NCI-H748 treated with DMSO at 0.1 percent for 48 hours (cell line): ENCODE measurements at regions not wholly inside any gene's neighbourhood (a gene's known extent, or its start where the extent isn't known, plus 50 kb on each side); places are given as distances from the start of the nearest gene placed in this dataset.
"Not testable (repeated sequence)": the region's sequence is repeated elsewhere in the genome, so short reads cannot be mapped to it uniquely, and the experiment has no call there.

Experiments
- DNase-seq: peaks from one replicate; lab custom pipeline; 2025; lab: John Stamatoyannopoulos, UW

DNA sequence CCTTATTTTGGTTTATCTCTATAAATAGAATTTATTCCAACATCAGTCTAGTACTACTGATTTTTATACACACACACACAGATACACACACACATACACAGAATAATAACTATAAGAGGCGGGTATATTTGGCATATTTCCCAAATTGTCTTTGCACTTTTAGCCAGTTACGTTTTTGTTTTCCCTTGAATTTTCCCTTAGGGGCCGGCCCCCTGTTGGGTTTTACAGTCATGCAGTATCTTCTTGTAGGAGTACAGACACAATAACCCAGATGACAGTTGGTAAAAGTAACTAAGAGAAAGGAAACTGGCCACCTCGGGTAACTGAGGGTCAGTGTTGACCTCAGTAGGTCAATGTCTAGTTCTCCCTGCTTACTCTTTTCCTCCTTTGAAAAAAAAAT lies 50.9 kb downstream of the DISP1 start:
- no peak for DNase-seq

DNA sequence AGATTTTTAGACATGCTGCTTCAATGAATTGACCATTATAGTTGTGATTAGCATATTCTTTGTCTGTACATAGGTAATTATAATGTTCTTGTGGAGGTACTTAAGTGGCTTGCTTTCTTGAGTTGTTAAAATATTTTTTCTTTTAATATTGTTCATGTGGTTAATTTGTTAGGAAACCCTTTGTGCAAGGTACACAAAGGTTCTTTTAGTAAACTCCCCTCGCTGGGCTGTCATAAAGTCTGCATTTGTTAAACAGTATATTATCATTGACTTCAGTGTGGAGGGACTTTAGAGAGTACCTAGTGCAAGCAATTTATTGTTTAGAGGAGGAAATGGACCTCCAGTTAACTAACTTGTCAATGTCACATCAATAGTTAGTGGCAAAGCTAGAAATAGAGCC lies 52.5 kb downstream of the DISP1 start:
- no peak for DNase-seq

DNA sequence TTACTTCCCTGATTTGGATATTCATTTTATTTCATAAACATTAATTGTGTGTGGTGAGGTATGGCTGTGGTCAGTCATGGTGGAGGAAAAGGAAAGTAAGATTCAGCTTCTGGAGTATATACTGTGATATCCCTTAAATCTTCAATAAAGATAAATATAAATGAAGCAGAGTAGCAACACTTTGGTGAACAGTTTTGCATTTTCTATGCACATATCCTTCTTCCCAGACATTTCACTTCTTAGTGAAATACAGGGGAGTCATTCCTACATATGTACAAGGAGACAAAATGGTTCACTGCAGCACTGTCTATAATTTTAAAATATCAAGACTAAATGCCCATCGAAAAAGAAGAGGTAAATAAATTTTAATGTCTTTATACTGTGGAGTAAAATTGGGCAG lies 61.3 kb downstream of the DISP1 start:
- no peak for DNase-seq

DNA sequence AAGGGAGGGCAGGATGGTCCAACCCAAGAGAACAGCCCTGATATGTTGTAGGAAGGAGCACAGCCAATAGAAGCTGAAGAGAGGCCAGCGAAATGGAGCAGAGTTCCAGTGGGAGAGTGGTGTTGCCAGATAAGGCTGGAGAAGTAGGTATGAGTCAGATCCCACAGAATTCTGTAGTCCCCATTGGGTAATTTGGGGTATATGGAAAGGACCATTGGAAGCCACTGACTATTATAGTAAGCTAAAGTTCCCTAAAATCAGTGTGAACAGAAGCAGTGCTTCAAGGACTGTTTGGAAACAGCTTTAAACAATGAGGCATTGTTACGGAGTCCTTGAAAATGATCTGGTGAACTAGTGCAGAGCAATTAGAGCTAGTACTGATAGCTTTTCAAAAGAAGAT lies 63.0 kb downstream of the DISP1 start:
- DNase-seq: no peak

DNA sequence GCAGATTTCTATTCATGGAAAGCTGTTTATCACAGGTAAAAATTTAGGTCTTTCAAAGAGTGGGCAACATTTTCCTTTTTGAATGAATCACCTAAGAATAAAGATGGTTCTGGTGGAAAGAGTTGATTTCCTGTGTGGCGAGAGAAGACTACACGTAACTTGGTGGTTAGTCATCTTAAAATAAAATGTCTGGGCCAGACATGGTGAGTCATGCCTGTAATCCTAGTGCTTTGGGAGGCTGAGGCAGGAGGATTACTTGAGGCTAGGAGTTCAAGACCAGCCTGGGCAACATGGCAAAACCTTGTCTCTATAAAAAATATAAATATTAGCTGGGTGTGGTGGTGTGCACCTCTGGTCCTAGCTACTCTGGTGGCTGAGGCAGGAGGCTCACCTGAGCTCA lies 65.7 kb downstream of the DISP1 start:
- no peak for DNase-seq

DNA sequence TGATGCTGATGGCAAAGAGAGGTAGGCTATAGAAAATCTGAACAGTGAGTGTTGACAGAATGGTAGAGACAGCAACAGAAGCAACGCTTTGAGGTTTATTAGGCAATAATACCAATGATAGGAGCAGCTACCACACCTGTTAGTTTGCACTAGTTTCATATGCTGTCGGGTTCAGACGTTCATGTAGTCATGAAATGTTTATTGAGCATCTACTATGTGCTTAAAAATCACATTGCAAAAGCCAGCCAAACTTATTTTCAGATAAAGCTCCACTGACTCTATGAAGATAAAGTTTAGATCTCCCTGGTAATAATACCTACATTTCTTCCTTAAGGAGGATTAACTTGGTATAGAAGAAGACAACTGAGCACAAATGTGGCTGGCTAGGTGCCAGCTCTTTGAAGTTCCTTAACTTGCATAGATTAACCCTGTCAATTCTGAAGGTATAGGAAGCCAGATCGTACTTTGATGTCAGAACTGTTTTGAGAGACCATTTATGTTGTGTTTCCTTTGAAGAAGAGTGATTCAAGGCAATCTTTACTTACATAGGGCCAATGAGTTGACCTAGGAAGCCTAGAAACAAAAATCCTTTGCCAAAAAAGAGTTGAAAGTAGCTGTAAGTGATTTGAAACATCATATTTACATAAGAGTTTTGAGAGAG lies 71.5 kb downstream of the DISP1 start:
- DNase-seq: no peak

DNA sequence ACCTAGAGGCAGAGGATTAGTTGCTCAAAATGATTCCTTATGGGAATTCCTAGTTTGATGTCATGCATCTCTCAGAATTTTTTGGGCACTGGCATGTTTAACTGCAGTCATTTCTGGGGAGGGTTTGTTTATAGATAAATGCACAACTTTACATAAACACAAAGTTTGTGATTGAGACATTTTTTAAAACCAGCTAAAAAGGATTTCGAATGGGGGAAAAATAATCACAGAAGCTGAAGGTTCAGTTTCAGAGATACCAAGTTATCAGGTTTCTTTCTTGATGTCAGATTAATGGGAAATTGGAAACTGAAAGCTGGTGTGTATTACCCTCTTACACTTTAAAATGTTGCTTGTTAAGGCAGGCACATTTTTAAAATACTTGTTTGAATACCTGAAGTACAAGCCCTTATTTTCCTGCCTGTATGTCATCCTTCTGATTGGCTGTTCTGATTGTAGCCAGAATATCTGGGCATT lies 72.1 kb downstream of the DISP1 start:
- DNase-seq: no peak

DNA sequence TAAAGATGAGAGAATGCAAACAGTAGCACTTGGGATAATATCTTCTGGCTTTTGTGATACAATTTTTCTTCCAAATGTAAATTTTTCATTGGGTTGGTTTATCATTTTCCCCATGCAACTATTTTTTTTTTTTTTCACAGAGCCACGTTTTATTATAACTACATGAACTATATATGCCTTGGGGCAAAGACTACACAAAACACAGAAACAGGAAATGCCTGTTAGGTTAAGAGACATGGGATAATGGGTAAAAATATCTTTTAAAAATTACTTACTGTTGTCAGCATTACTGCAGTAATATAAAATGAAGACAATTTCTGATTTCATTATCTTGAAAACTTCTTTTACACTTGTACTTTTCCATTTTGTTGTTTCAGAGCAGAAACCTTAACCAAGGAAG lies 74.6 kb downstream of the DISP1 start:
- no peak for DNase-seq

DNA sequence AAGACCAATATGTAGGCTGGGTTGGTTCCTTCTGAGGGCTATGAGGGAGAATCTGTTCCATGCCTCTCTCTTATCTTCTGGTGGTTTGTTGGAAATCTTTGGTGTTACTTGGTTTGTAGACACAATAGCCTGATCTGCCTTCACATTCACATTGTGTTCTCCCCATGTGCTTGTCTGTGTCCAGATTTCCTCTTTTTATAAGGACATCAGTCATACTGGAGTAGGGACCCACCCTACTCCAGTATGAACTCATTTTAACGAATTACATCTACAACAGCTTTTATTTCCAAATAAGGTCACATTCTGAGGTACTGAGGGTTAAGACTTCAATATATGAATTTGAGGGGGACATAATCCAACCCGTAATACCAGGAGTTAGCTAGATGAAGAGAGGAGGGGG lies 75.9 kb downstream of the DISP1 start:
- DNase-seq: no peak

DNA sequence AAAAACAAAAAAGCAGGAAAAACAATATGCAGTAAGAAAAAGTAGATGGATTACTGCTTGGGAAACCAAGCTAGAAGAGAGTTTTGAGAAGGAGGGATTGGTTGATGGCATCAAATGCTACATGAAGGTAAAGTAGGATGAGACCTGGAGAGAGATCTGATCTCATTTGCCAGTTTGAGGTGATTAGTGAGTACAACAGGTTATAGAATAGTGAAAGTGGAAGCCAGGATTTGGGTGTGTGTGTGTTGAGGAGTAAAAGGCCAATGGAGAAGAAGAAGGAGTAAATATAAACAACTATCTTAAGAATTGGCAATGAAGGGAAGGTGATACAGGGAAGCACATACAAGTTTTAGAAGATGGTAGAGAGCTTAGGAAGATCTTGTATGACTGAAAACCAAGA lies 76.7 kb downstream of the DISP1 start:
- DNase-seq: no peak

DNA sequence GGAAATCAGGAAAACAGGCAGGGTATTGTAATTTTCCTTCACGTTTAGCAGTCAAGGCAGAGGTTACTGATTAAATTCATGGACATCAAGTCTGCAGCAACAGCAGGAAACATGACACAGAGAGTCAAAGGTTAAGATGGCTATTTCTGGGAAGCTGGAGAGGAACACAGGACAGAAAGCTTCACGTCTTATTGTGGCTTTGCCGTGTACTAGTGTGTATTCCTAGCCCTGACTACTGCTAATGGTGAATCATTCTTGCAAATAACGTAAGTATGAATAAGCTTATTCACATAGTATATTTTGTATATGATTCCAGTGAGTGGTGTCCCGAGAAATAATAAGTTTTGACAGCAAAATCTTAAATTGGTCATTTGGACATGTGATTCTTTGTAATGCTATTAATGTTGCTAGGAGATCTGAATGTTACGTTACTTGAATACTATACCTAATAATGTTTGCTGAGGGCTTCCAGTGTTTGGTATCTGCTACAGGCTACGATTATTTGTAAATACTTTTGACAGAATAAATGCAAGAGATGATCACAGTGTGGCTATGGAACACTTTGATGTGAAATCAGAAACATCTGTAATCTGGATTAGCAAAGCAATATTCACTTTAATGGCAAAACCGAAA lies 77.4 kb downstream of the DISP1 start:
- no peak for DNase-seq

DNA sequence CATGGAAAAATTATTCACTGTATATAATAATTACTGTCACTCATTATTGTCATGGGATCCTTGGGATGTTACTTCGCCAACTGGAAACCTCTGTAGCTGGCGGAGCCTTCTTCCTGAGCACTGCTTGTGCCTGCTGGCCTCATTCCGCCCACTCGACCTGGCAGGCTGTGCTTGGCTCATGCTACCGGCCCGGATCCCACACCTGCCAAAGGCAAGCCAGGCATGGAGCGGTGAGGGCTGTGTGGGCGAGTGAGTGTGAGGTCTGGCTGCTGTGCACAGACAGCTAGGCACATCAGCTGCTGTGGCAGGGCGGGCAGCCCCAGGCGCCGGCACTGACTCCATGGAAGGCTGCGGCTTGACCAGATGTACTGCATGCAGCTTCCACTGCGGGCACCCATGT lies 78.4 kb downstream of the DISP1 start:
- DNase-seq: no peak

DNA sequence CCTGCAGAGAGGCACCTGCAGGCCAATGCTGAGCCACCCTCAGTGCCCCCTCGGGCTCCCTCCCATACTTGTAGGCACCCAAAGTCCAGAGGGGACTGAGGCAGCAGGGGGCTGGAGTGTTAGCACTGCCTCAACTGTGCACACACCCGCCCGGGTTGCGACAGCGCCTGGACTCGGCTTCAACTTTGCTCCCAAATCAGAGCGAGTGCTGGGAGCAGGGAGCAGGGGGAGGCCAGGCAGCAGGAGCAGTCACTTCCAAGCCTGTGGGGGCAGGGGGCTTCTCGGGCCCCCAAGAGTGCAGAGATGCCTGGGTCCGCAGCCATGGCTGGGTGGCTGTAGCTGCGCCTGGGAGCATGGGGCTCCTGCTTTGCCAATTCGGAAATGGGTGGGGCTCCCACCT lies 79.5 kb downstream of the DISP1 start:
- no peak for DNase-seq

DNA sequence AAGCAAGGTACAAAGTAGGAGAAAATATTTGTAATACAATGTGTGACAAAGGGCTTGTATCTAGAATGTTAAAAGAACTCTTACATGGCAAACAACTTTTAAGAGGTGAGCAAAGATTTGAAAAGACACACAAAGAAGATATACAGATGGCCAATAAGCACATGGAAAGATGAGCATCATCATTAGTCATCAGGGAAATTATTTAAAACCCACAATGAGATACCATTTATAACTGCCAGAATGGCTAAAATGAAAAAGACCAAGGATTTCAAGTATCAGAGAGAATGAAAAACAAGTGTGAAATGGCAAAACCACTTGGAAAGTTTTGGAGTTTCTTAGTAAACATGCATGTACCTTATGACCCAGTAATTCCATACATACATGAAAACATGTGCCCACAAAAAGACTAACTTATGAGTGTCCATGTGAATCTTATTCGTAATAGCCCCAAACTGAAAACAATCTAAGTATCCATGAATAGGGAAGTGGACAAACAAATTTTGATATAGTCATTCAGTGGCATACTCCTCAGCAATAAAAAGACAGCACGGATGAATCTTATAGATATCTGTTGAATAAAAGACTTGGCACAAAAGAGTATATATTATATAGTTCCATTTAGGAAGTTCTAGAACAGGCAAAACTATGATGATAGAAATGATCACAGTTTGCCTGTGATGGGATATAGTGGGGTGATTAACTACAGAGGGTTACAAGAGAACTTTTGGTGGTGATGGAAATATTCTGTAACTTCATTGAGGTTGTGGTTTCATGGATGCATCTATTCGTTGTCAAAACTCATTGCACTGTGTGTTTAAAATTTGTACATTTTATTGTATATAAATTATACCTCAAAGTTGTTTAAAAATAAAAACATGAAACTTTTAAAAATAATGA lies 82.0 kb downstream of the DISP1 start:
- DNase-seq: no peak

DNA sequence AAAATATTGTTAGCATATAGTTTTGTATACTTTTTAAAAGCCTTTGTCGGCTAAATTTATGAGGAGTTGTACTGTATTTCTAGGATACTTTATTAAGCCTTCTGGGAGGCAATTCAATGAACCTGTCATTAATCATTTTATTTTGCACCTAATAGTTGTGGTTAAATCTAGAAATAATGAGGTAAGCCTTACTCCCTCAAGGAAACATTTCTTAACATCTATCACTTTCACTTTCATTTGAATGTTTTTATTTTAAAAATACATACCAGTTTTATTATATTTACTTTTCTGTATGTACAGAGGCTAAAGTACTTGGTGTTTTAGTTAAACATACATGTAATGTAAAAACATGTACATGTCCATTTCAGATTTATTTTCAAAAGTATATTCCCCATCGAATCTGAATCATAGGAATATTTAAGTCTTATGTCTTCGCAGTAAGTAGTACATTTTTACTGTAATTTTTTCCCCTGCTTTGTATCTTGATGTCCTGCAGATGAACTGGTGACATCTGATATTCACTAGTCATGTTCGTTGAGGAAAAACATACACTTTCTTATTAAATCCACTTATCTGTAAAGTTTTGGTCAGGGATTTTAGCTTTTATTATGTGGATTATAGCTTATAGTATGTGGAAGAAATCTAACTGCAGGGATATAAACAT lies 82.8 kb downstream of the DISP1 start:
- DNase-seq: no peak

DNA sequence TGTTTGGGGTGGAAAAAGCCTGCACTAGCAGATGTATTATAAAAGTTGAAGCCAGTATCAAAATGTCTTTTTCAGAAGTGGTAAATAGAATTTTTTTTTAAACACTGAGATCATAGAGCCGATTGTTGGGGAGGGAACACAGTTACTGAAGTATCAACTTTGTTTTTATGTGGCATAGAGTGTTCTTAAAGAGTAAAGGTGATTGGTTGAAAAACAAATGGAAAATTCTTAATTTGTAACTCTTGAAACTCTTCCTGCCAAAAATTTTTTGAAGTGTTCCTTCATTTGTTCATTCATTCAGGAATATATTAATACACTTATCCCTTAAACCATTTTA lies 83.3 kb downstream of the DISP1 start:
- DNase-seq: no peak

DNA sequence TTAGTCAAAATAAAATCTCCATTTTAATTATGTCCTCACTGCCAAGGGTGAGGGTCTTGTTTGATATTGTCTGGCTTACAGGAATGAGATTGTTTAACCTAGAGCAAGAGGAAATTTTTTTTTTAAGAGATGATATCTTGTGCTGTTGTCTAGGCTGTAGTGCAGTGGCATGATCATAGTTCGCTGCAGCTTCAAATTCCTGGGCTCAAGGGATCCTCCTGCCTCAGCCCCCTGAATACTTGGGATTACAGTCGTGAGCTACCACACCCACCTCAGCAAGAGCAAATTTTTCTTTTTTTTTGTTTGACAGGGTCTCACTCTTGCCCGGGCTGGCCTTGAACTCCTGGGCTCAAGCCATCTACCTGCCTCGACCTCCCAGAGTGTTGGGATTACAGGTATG lies 84.6 kb downstream of the DISP1 start:
- no peak for DNase-seq

DNA sequence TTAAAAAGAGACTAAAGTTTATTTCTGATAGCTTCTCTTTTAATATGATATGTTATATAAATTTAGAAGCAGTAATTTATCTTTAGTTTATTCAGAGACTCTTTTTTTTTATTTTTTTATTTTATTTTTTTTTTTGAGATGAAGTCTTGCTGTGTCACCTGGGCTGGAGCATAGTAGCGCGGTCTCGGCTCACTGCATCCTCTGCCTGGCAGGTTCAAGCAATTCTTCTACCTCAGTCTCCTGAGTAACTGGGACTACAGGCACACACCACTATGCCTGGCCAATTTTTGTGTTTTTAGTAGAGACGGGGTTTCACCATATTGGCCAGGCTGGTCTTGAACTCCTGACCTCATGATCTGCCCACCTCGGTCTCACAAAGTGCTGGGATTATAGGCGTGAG lies 89.6 kb downstream of the DISP1 start:
- DNase-seq: no peak

DNA sequence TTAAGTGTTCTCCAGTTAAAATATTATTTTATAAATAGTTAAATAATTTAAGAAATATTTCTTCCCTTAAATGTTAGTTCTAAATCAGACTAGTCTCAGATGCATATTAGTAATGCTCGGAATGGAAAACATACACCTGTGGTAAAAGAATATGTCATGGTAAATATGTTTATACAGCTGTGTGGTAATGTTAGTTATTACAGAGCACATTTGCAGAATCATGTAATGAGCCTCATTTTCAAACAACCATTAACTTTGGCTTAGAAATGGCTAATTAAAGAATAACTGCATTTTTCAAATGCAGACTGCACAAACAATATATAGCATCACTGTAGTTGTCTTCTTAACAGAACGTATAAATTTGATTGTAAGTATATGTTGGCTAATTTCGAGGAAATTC lies 90.3 kb downstream of the DISP1 start:
- peak; percentile 35 for DNase-seq

DNA sequence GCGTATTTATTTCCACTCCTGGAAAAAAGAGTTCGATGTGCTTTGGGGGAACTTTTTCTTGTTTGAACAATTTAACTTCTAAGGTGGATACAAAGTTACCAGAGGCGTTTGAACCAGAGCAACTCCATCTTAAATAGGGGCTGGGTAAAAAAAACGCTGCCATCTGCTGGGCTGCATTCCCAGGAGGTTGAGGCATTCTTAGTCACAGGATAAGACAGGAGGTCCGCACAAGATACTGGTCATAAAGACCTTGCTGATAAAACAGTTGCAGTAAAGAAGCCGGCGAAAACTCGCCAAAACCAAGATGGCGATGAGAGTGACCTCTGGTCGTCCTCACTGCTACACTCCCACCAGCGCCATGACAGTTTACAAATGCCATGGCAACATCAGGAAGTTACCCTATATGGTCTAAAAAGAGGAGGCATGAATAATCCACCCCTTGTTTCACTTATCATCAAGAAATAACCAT lies 91.5 kb downstream of the DISP1 start:
- DNase-seq: not testable (repeated sequence)

DNA sequence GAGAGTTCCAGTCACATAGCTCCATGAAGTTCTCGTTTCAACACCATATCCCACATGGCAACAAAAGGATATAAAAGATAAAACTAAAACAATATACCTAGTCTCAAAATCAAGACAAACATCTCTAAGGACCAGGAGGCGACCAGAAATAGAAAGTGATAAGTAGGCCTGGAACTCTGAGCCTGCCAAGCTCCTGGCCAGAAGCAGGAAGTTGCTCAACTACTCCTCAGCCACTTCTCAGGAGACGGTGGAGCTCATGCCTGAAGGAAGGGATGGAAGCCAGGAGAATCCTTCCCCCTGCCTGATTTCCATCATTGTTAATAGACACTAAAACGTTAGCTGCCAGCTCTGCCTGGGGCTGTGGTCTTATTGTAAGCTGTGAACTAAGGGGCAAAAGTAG lies 94.7 kb downstream of the DISP1 start:
- DNase-seq: no peak

DNA sequence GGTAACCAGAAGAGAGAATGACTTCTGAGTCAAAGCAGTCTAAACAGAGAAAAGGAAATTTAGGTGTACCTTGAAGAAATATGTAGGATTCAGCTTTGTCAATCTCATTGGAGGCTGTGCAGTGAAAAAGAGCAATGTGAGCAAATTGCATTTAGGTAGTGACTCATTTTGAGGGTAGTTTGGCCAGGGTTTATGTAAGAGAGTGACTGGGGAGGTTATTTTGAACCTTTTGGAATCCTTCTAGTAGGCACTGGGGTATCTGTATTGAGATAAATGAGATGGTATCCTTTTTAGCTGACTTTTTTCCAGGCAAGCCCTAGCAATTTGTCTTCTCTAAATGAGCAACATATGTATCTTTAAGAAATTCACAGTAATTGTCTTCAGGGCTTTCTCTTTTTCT lies 95.9 kb downstream of the DISP1 start:
- DNase-seq: no peak

DNA sequence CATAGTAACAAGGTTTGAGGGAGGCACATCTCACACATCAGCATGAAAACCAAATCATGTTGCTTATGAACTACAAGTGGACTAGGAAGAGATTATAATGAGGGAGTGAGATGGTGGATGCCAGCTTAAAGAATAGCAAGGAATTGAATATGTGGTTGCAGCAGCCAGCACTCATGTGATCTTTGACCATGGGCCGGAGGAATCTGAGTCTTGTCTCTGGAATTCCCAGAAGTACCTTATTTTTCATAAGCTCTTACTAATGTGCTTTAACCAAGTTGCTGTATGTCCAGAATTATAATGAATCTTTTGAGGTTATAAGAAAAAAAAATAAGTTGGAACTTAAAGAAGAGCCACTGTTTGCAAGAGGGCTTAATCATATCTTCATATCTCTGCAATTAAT lies 97.0 kb downstream of the DISP1 start:
- DNase-seq: no peak
